Hematopoietic multipotent progenitor cell treated with erythropoietin and hydrocortisone succinate and interleukin-3 and kit ligand, for 15 days (in vitro differentiated cells): ENCODE measurements at regions not wholly inside any gene's neighbourhood (a gene's known extent, or its start where the extent isn't known, plus 50 kb on each side); places are given as distances from the start of the nearest gene placed in this dataset.

Experiments used
- DNase-seq: peaks from one replicate; pipeline ENCODE4 v3.0.0-alpha.2; 2015; ENCODE audit warnings: low spot score

DNA sequence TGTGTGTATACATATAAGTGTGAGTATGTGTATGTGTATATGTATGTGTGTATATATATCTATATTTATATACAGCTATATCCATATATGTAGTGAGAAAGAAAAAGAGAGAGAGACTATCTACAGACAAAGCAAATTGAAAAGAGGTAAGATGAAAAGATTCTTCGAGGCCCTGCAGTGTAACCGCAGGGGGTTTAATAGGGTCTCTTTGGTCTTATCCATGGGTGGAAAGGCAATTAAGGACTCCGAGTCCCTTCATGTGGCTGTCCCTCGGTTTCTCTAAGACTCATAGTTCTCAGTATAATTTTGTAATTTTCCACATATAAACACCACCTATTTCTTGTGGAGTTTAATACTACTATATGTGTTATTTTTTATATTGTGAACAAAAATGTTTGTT, 50.6 kb upstream of the JAZF1 start:
- no peak for DNase-seq

DNA sequence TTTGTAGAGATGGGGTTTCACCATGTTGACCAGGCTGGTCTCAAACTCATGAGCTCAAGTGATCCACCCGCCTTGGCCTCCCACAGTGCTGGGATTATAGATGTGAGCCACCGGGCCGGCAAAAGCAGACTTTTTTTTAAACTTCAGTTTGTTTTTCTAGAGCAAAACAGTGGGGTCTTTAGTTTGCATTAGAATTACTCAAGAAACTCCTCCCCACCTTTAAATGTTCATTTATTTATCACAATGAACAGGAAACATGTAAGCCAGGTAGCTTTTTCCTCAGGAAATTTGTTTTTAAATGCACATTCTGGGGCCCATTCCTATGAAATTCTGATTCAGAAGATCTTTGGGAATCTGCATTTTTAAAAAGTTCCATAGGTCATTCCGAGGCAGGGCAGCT, 56.0 kb upstream of the JAZF1 start:
- DNase-seq, result no peak

DNA sequence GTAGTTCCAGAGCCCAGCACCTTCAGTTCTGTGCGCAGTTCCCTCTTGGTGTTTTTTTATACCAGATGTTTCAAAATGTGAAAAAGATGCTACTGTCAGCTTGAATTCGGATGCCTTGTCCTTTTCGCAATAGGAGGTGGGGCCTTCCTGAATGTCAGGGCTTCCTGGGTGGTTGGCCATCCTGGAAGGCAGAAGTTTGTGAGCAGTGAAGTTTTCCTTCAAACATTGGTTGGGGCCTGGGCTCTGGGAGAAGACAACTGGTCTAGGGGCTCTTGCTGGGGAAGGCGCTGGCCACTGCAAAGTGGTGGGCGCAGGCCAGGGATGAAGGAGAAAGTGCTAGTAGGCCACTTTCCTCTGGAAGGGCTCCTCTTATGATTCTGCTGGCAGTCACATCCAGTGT, 56.8 kb upstream of the JAZF1 start:
- no peak for DNase-seq

- no peak for DNase-seq
Observed at GRCh38 chr7:28239823-28240204, 59.2 kb upstream of the JAZF1 start.

DNA sequence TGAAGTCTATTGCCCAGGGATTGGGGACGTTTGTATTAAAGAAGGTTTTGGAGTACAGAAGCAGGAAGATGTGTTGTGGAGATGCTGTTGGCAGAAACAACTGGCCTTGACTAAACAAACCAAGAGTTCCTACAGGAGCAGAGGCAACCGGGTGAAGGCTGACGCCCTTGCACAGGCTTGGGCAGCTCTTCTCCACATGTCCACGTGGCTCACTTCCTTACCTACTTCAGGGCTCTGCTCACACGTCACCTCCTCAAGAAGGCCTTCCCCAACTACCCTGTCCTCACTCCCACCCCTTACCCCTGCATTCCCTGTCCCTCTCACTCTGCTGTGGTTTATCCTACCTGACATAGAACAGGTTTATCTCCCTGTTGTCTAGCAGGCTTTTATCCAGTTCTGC, 59.9 kb upstream of the JAZF1 start:
- no peak for DNase-seq

GRCh38 chr7:28243861-28244260, 63.3 kb upstream of the JAZF1 start:
- no peak for DNase-seq

DNA sequence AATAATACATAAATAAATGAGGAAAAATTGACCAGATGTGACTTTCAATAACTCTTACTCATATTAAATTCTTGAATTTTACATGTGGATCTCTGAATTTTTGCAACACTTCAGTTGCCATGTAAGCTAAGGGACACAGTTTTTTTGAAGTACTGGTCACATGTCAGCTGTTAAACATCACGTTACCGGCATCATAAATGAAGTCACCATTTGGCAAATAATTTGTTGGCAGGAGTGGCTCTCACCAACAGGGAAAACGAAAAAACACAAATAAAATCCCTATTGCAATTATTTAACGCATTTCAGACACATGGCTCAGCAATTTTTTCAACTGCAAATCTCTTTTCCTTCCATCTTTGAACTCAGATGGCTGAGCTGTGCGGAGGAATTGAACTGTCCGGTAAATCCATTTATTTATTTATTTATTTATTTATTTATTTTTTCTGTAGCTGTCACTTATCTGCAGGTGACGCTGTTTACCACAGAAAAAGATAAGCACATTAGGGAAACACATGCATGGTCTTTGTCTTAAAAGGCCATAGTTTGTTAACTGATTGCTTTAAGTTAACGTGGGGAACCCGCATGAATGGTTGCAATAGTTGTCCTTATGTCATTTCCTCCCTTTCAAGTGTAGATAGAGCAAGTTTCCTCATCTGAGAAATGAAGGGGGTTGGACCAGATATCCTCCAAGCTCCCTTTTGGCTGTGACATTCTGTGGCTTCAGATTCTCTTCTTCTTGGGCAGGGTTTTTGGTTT, 64.7 kb upstream of the JAZF1 start:
- no peak for DNase-seq

DNA sequence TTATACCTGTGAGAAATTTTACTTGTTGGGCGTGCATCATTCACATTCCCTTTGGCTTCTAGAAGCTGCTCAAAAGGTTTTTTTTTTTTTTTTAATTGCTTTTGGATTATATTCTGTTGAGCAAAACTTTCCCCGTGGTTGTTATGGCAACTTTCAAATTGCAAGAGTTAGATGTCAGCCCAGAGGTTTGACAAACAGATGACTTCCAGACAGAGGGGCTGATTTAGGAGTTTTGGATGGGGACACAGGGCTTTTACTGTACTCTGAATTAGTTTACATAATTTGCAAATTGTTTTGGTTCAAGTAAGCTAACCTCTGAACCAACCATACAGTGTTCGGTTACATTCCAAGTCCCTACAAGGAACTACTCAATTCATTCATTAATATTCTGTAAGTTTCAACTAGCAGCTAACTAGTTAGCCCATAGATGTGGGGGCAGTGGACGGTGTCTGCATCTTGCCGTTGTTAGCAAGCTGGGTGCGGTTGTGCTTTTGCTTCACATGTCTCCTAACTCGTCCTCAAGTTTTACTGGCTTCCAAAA, 66.4 kb upstream of the JAZF1 start:
- DNase-seq, result no peak

GRCh38 chr7:28258240-28258639, 77.6 kb upstream of the JAZF1 start:
- no peak for DNase-seq

- DNase-seq, result no peak
Observed at GRCh38 chr7:28260969-28261368, 80.4 kb upstream of the JAZF1 start.

GRCh38 chr7:28263622-28264271, 83.2 kb upstream of the JAZF1 start:
- no peak for DNase-seq

DNA sequence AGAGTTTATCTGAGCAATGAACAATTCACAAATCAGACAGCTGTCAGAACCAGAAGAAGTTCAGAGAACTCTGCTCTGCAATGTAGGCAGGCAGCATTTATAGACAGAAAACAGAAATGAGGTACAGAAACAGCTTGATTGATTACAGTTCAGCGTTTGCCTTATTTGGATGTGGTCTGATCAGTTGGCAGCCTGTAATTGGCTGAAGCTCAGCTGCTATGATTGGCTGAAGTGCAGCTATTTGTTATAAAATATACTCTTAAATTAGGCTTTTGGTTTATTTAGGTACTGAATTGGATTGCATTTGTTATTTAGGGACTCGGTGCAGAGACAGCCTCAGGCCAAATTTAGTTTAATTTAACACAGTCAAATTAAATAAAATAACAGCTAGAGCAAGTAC, 85.8 kb upstream of the JAZF1 start:
- no peak for DNase-seq

- DNase-seq, result no peak
Observed at GRCh38 chr7:28267012-28267411, 86.4 kb upstream of the JAZF1 start.

DNA sequence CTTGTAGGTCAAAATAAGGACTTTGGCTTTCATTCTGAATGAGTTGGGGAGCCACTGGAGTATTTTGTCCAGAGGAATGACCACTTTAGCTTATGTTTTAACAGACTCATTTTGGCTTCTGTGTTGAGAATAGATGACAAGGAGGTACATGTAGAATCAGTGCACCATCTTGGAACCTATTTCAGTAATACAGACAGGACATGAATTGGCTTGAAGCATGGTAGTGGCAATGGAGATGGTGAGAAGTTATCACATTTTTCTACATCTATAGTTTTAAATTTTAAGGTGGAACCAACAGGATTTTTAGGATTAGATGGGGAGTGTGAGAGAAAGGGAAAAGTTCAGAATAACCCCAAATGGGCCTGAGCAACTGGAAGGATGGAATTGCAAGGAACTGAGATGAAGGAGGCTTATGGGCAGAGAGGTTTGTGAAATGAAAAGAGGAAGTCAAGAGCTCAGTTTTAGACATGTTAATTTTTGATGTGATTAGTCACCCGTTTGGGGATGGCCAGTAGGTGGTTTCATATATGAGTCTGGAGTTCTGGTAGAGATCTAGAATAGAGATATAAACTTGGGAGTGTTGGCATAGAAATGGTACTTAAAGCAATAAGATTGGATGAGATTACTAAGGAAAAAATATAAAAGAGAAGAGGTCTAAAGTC, 89.2 kb upstream of the JAZF1 start:
- no peak for DNase-seq

- DNase-seq, result no peak
Observed at GRCh38 chr7:28270536-28270935, 89.9 kb upstream of the JAZF1 start.

DNA sequence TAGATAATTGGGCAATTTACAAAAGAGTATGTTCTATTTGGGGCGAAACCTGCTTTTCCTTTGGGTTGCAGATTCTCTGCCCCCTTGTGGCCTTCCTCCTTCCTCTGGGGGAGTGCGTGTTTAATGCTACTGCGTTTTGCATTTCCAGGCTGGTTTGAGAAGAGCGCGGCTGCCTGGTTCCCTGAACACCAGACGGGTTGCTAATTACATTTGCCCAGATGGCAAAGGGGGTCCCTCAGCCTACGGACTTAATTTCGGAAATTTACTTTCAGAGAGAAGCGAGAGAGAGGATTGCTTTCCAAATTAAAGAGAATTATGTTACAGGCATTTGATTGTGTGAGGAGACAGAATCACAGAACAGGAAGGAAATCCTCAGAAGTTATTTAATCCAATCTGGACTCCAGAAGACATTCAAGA, 91.9 kb upstream of the JAZF1 start:
- peak; percentile 86 for DNase-seq

DNA sequence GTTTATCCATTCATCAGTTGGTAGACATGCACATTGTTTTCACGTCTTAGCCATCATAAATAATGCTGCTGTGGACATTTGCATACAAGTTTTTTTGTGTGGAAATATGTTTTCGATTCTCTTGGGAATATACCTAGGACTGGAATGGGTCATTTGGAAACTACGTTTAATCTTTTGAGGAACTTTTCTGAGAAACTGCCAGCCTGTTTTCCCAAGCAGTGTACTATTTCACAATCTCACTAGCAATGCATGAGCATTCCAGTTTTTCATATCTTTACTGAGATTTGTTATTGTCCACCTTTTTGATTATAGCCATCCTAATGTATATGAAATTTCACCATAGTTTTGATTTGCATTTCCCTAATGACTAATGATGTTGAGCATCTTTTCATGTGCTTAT, 95.7 kb upstream of the JAZF1 start:
- DNase-seq, result no peak

DNA sequence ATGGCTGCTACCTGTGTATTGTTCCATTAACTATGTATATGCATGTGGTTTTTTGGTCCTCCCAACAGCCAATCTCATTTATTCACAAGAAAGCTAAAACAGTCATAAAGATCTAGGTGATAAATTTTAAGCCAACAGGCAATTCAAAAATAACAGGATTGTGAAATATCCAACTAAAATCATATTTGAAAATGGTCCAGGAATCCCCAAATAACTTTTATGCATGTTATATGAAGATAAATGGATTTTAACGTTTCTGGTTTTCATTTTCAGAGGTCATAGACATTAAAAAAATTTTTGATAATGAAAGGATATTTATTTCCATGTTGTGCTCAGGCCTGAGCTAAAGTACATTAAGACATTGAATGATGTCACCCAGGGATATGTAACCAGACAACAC, 96.8 kb upstream of the JAZF1 start:
- DNase-seq, result no peak

DNA sequence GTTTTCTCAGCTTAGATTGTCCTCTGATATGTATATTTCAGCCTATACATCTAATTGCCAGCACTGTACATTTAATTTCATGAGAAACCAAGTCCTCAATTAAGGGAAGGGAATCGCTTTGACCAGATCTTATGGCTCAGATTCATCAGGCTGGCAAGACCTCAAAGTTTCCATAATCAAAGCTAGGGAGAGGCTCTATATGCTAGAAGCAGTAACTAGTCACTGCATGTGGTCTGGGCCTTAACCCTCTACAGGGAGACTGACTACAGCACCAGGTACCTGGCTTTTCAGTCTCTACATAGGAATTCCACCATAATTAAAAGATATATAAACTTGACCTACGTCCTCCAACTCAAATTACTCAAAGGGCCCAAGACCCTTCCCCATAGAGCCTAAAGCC, 97.4 kb upstream of the JAZF1 start:
- no peak for DNase-seq

- DNase-seq, result no peak
Observed at GRCh38 chr7:28280516-28280915, 99.9 kb upstream of the JAZF1 start.

DNA sequence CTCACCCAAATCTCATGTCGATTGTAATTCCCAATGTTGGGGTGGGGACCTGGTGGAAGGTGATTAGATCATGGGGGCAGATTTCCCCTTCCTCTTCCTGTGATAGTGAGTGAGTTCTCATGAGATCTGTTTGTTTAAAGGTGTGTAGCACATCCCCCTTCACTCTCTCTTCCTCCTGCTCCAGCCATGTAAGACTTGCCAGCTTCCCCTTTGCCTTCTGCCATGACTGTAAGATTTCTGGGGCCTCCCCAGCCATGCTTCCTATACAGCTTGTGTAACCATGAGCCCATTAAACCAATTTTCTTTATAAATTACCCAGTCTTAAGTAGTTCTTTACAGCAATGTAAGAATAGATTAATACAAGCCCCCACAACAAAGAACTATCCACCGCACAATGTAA, 109.9 kb upstream of the JAZF1 start:
- DNase-seq, result no peak

DNA sequence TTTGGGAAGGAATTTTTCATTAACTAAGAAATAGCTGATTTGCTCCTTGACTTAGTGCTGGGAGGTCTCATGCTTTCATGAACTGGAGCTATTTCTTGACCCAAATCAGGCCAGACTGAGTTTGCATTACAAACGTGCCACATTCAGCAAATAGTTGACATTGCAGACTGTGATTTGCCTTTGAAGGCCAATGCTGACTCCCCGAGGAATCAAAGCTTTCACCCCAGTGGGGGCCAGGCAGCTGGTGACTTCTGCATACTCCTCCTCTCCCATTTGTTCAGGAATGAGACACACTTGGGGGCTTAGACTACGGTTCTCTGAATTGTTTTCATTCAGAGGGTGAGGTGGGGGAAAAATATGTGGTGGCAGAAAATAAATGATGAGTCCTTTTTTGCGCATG, 111.0 kb upstream of the JAZF1 start:
- no peak for DNase-seq

GRCh38 chr7:28292834-28293526, 112.4 kb upstream of the JAZF1 start:
- no peak for DNase-seq
